OCI-M1 (cell line): ENCODE measurements at regions not wholly inside any gene's neighbourhood (a gene's known extent, or its start where the extent isn't known, plus 50 kb on each side); places are given as distances from the start of the nearest gene placed in this dataset.

Experiments
- DNase-seq: peaks from one replicate; lab custom pipeline; 2025; lab: John Stamatoyannopoulos, UW

GRCh38 chr6:43904311-43905123, 134.5 kb downstream of the VEGFA start:
- no peak for DNase-seq

GRCh38 chr6:43903739-43904290, 133.8 kb downstream of the VEGFA start:
- no peak for DNase-seq

- peak; percentile 87 for DNase-seq
Observed at GRCh38 chr6:43901733-43902230, 131.8 kb downstream of the VEGFA start.

- no peak for DNase-seq
Observed at GRCh38 chr6:43900916-43901732, 131.1 kb downstream of the VEGFA start.

- no peak for DNase-seq
Observed at GRCh38 chr6:43900560-43900915, 130.5 kb downstream of the VEGFA start.

- no peak for DNase-seq
Observed at GRCh38 chr6:43899830-43900229, 129.8 kb downstream of the VEGFA start.

- DNase-seq, result no peak
Observed at GRCh38 chr6:43898358-43899131, 128.5 kb downstream of the VEGFA start.

GRCh38 chr6:43897571-43898302, 127.7 kb downstream of the VEGFA start:
- no peak for DNase-seq

- DNase-seq, result no peak
Observed at GRCh38 chr6:43896329-43897255, 126.6 kb downstream of the VEGFA start.

GRCh38 chr6:43895656-43896328, 125.8 kb downstream of the VEGFA start:
- DNase-seq, result no peak

GRCh38 chr6:43893073-43893472, 123.1 kb downstream of the VEGFA start:
- no peak for DNase-seq

- no peak for DNase-seq
Observed at GRCh38 chr6:43891072-43891870, 121.3 kb downstream of the VEGFA start.

GRCh38 chr6:43890197-43891062, 120.4 kb downstream of the VEGFA start:
- no peak for DNase-seq

GRCh38 chr6:43887906-43888683, 118.1 kb downstream of the VEGFA start:
- peak; percentile 93 for DNase-seq

- DNase-seq, result peak; percentile 51
Observed at GRCh38 chr6:43887340-43887858, 117.4 kb downstream of the VEGFA start.

GRCh38 chr6:43886717-43887339, 116.8 kb downstream of the VEGFA start:
- DNase-seq, result no peak
